GM21390 (cell line): ENCODE measurements at regions not wholly inside any gene's neighbourhood (a gene's known extent, or its start where the extent isn't known, plus 50 kb on each side); places are given as distances from the start of the nearest gene placed in this dataset.

Source experiments
- ATAC-seq: cut with Tn5 transposase; IDR thresholded peaks from one replicate; pipeline ENCODE4 v1.9.1; 2021; ENCODE audit not compliant: unreplicated experiment

- ATAC-seq = no peak
Observed at GRCh38 chr2:23238011-23238657, 146.8 kb upstream of the KLHL29 start.

GRCh38 chr2:23239374-23239773 is 145.6 kb upstream of the KLHL29 start:
- no peak for ATAC-seq

- no peak for ATAC-seq
Observed at GRCh38 chr2:23241121-23241520, 143.9 kb upstream of the KLHL29 start.

- no peak for ATAC-seq
Observed at GRCh38 chr2:23241611-23242245, 143.3 kb upstream of the KLHL29 start.

GRCh38 chr2:23243073-23243659 is 141.8 kb upstream of the KLHL29 start:
- no peak for ATAC-seq

GRCh38 chr2:23244617-23245016 is 140.4 kb upstream of the KLHL29 start:
- no peak for ATAC-seq

- no peak for ATAC-seq
Observed at GRCh38 chr2:23246992-23247683, 137.8 kb upstream of the KLHL29 start.

- no peak for ATAC-seq
Observed at GRCh38 chr2:23248667-23249066, 136.3 kb upstream of the KLHL29 start.

- ATAC-seq = no peak
Observed at GRCh38 chr2:23249348-23249747, 135.6 kb upstream of the KLHL29 start.

GRCh38 chr2:23250371-23250770 is 134.6 kb upstream of the KLHL29 start:
- no peak for ATAC-seq

- ATAC-seq = no peak
Observed at GRCh38 chr2:23256643-23257042, 128.3 kb upstream of the KLHL29 start.

- ATAC-seq = no peak
Observed at GRCh38 chr2:23260621-23261020, 124.4 kb upstream of the KLHL29 start.

- ATAC-seq = no peak
Observed at GRCh38 chr2:23268467-23269263, 116.3 kb upstream of the KLHL29 start.

- ATAC-seq = no peak
Observed at GRCh38 chr2:23269747-23270146, 115.2 kb upstream of the KLHL29 start.

- ATAC-seq = no peak
Observed at GRCh38 chr2:23270810-23271209, 114.2 kb upstream of the KLHL29 start.

- ATAC-seq = no peak
Observed at GRCh38 chr2:23271230-23271629, 113.7 kb upstream of the KLHL29 start.

GRCh38 chr2:23273786-23274185 is 111.2 kb upstream of the KLHL29 start:
- no peak for ATAC-seq

GRCh38 chr2:23280401-23280800 is 104.6 kb upstream of the KLHL29 start:
- ATAC-seq = no peak

- ATAC-seq = no peak
Observed at GRCh38 chr2:23283653-23284052, 101.3 kb upstream of the KLHL29 start.

- no peak for ATAC-seq
Observed at GRCh38 chr2:23285091-23285800, 99.7 kb upstream of the KLHL29 start.
